Activated naive CD8-positive, alpha-beta T cell (primary cell): ENCODE measurements at regions not wholly inside any gene's neighbourhood (a gene's known extent, or its start where the extent isn't known, plus 50 kb on each side); places are given as distances from the start of the nearest gene placed in this dataset.

Experiments
- H3K27ac Mint-ChIP-seq: one replicate; pipeline ENCODE4 v1.8.0; 2021; ENCODE audit warnings: mixed read lengths
- H3K27me3 Mint-ChIP-seq: one replicate; pipeline ENCODE4 v1.8.0; 2021; ENCODE audit warnings: mixed read lengths
- H3K36me3 Mint-ChIP-seq: one replicate; pipeline ENCODE4 v1.8.0; 2021; ENCODE audit warnings: mixed read lengths
- H3K4me1 Mint-ChIP-seq: one replicate; pipeline ENCODE4 v1.8.0; 2021; ENCODE audit warnings: low read depth, mixed read lengths
- H3K4me3 Mint-ChIP-seq: one replicate; pipeline ENCODE4 v1.8.0; 2021; ENCODE audit warnings: mild to moderate bottlenecking, mixed read lengths
- H3K9me3 Mint-ChIP-seq: one replicate; pipeline ENCODE4 v1.8.0; 2021; ENCODE audit warnings: low read depth, mixed read lengths

DNA sequence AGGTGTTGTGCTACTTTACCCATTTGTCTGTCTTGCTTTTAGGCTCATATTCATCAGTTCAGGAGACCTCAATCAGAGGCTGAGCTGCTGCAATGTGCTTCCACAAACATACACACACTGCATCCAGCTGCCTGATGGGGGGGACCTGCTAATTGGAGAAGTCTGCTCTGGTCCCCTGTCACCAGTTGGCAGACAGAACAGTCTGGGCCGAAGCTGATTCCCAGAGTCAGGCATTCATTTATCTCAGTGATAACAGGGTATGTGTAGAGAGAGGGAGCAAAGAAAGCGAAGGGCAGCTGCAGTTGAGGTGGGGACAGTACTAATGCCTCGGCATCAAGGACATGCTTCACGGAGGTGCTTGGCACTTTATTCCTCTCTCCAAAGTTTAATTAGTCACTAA is 584.3 kb upstream of the PIK3C3 start:
- no peak overlapping the region for H3K27ac Mint-ChIP-seq
- peaks cover 6% of the 10 kb centered on the region for H3K9me3 Mint-ChIP-seq
- H3K4me3 Mint-ChIP-seq = no peak overlapping the region
- H3K4me1 Mint-ChIP-seq = no peaks in the 10 kb centered on the region
- H3K27me3 Mint-ChIP-seq = no peaks in the 10 kb centered on the region
- no peaks in the 10 kb centered on the region for H3K36me3 Mint-ChIP-seq

DNA sequence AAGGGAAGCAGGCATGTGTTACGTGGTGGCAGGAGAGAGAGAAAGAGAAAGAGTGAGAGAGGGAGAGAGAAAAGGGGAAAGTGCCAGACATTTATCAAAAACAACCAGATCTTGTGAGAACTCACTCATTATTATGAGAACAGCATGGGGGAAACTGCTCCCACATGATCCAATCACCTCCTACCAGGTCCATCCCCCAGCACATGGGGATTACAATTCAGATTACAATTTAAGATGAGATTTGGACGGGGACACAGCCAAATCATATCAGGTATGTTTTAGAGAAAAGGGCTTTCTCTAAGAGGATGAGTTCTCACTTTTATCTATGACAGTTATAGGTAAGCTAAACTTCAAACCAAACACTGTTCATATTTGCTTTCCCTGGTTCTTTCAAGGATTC is 597.3 kb upstream of the PIK3C3 start:
- no peaks in the 10 kb centered on the region for H3K36me3 Mint-ChIP-seq
- no peaks in the 10 kb centered on the region for H3K4me1 Mint-ChIP-seq
- no peak overlapping the region for H3K4me3 Mint-ChIP-seq
- H3K27me3 Mint-ChIP-seq = no peaks in the 10 kb centered on the region
- H3K27ac Mint-ChIP-seq = no peak overlapping the region
- H3K9me3 Mint-ChIP-seq = peaks cover 8% of the 10 kb centered on the region

DNA sequence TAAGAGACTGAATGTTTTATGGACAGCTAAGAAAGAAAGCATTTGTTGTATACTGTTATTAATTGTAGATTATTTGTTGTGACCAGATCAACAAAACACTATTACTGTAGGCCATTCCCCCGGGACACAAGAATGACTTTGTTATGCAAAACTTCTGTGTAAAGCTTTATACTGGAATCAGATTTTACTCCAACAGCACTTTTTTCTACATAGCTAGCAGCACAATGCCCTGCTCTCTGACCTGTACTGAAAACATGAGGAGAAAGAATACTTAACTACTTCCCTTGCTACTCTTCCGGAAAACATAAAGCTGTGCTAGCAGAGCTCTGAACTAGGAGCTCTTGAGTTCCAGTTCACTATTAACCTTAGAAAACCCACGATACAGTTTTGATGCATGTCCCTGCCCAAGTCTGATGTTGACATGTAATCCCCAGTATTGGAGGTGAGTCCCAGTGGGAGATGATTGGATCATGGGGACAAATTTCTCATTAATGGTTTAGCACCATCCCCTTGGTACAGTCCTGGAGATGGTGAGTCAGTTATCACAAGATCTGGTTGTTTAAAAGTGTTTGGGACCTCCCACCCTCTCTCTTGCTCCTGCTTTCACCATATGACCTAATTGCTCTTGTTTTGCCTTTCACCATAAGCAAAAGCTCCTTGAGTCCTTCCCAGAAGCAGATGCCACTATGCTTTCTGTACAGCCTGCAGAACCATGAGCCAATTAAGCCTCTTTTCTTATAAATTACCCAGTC is 601.1 kb upstream of the PIK3C3 start:
- Mint-ChIP-seq H3K27ac (no peak overlapping the region), H3K27me3 (no peaks in the 10 kb centered on the region), H3K36me3 (no peaks in the 10 kb centered on the region), H3K9me3 (peaks cover 8% of the 10 kb centered on the region), H3K4me3 (no peak overlapping the region), H3K4me1 (no peaks in the 10 kb centered on the region)

DNA sequence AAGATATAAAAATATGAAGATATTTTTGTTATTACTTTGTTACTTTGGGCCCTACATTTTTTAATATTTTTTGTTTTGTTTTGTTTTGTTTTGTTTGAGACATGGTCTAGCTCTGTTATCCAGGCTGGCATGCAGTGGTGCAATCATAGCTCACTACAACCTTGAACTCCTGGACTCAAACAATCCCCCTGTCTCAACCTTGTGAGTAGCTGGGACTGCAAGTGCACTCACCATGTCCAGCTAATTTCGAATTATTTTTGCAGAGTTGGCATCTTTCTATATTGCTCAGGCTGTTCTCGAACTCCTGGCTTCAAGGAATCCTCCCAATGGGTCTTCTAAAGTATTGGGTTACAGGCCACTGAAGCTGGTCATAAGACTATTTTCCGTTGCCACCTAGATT is 603.6 kb upstream of the PIK3C3 start:
- Mint-ChIP-seq H3K4me3 (no peak overlapping the region), H3K36me3 (no peaks in the 10 kb centered on the region), H3K27me3 (no peaks in the 10 kb centered on the region), H3K9me3 (peaks cover 5% of the 10 kb centered on the region), H3K27ac (no peak overlapping the region), H3K4me1 (no peaks in the 10 kb centered on the region)

DNA sequence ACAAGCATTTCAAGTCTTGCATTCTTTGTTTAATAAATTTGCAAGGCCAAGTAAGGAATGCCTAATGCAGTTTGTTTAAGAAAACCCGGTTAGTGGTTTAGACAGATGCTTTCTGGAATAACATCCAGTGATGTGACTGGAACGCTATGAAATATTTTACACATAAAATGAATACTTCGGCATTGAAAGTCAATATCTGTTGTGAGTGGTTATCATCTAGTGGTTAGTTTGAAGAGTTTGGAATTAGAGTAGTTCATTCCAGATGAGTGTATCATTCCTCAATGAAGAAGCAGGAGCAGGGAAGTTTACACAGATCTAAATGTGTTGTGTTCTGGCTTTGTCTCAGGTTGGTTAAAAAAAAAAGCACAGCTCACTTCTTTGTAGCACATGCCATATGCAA is 608.0 kb upstream of the PIK3C3 start:
- H3K9me3 Mint-ChIP-seq = peaks cover 5% of the 10 kb centered on the region
- H3K4me1 Mint-ChIP-seq = no peaks in the 10 kb centered on the region
- H3K4me3 Mint-ChIP-seq = no peak overlapping the region
- H3K36me3 Mint-ChIP-seq = no peaks in the 10 kb centered on the region
- H3K27ac Mint-ChIP-seq = no peak overlapping the region
- H3K27me3 Mint-ChIP-seq = no peaks in the 10 kb centered on the region

DNA sequence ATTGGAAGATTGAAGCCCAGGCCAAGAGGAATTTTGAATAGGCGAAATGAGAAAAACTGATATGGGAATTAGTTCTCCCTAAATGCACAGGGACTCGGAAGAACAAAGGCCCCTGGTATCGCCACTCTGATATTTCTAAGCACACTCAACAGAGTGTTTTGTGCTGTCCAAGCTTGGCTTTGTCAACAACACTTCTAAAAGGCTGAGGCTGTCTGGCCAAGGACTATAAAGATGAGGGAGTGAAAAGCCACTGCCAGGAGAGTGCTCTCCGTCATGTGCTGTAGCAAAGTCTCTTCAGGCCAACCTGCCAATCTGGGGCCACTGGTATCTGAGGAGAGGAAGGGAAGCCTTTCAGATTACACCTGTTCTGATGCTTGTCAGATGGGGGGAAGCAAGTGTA is 611.2 kb upstream of the PIK3C3 start:
- no peaks in the 10 kb centered on the region for H3K27me3 Mint-ChIP-seq
- H3K4me1 Mint-ChIP-seq = no peaks in the 10 kb centered on the region
- H3K36me3 Mint-ChIP-seq = no peaks in the 10 kb centered on the region
- H3K4me3 Mint-ChIP-seq = no peak overlapping the region
- no peak overlapping the region for H3K27ac Mint-ChIP-seq
- peaks cover 9% of the 10 kb centered on the region for H3K9me3 Mint-ChIP-seq

DNA sequence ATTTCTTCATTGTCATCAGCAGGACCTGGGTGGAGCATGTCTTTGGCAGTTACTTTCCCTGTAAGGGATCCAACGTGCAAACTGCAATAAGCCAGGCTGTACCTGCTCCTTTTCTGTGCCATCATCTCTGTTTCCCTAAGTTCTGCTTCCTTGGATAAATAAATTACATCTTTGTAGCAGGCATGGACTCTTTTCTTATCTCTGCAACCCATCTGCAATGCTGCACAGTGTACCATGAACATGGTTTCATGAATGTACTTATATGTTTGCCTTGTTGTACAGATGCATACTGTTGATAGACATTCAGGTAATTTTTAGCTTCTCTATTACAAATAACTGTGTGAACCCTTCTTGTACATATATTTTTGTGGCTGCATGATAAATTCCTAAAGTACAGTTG is 616.7 kb upstream of the PIK3C3 start:
- Mint-ChIP-seq H3K27ac (no peak overlapping the region), H3K4me1 (no peaks in the 10 kb centered on the region), H3K27me3 (no peaks in the 10 kb centered on the region), H3K9me3 (peaks cover 9% of the 10 kb centered on the region), H3K36me3 (no peaks in the 10 kb centered on the region), H3K4me3 (no peak overlapping the region)

DNA sequence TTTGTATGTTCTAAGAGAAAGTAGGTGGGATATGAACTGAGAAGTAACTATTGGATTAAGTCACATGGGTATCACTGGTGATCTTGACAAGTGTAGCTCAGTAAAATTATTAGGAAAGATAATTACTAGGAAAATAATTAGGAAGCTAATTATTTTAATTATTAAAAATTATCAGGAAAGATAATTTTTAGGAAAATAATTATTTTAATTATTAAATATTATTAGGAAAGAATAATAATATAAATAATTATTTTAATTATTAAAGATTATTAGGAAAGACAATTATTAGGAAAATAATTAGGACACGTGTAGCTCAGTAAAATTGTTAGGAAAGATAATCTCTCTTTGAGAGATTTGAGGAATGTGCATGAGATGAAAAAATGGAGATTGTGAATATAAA is 623.4 kb upstream of the PIK3C3 start:
- H3K4me3 Mint-ChIP-seq = no peak overlapping the region

DNA sequence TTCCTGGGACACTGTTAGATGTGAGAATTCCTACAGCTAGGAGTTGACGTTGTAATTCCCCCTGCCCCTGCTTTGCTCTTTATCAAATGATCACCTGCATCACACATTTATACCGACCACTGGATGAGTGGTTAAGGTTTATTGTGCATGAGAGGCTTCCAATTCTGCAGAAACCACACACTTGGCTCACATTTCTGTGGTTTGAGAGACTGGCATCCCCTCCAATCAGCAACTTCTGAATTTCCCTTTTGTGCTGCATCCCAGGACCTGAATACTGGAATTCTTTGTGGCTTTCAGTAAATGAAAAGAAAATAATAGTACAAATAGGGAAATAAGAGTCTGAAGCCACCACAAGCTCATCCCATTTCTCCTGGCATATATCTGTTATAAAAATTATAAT is 628.7 kb upstream of the PIK3C3 start:
- peaks cover 6% of the 10 kb centered on the region for H3K9me3 Mint-ChIP-seq
- H3K27me3 Mint-ChIP-seq = no peaks in the 10 kb centered on the region
- no peak overlapping the region for H3K4me3 Mint-ChIP-seq

More for the DNA sequence above, 623.4 kb upstream of the PIK3C3 start:
- no peaks in the 10 kb centered on the region for H3K9me3 Mint-ChIP-seq
- H3K27ac Mint-ChIP-seq = no peak overlapping the region
- no peaks in the 10 kb centered on the region for H3K4me1 Mint-ChIP-seq
- H3K27me3 Mint-ChIP-seq = no peaks in the 10 kb centered on the region
- H3K36me3 Mint-ChIP-seq = no peaks in the 10 kb centered on the region

DNA sequence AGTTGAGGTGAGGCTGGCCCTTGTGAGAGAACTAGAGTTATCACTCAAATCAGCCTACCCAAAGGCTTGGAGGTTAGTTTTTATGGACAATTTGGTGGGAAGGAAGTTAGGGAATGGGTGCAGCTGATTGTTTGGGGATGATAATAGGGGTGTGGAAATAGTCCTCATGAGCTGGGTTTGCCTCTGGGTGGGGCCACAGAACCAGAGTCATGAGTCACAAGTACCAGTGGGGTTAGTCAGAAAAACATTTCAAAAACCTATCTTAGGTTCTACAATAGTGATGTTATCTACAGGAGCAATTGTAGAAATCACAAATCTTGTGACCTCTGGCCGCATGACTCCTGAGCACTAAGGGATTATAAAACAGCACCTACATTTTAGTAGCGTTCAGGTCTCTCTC is 630.1 kb upstream of the PIK3C3 start:
- H3K4me3 Mint-ChIP-seq = no peak overlapping the region
- H3K27me3 Mint-ChIP-seq = no peaks in the 10 kb centered on the region
- no peak overlapping the region for H3K27ac Mint-ChIP-seq
- peaks cover 11% of the 10 kb centered on the region for H3K9me3 Mint-ChIP-seq
- no peaks in the 10 kb centered on the region for H3K36me3 Mint-ChIP-seq
- no peaks in the 10 kb centered on the region for H3K4me1 Mint-ChIP-seq

More for the DNA sequence above, 628.7 kb upstream of the PIK3C3 start:
- H3K36me3 Mint-ChIP-seq = no peaks in the 10 kb centered on the region
- no peak overlapping the region for H3K27ac Mint-ChIP-seq
- H3K4me1 Mint-ChIP-seq = no peaks in the 10 kb centered on the region

DNA sequence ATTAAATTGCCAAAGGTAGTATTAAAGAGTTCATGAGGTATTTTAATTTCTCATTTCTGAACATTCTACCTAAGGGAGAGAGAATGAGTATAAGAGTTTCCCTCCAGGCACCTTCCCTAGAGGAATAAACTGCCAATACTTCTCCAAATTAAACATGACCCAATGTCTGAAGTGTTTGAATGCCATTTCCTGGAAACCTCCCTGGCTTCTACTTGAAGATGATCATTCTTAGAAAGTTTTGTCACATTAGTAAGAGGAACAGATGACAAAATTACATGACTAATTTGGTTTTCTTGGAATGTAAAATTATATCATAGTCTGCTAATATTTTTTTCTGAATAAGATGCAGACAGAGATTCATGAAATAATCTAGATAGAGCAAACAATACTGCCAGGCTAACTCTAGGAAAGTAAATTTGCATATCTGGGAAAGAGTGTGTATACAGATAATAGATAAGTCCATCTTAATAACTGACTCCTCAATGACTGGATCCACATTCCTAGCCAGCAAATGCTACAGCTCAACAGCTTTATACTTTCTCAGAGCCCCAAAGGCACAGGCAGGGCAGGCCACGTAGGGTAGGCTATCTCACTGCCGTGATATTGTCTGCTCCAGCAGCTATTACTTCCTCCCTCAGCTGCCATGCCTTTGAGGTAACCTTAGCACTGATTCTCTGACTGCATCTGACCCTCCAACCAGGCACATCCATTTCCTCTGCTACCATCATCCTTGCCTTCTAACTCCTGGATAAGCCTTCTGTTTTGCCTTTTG is 630.8 kb upstream of the PIK3C3 start:
- H3K36me3 Mint-ChIP-seq = no peaks in the 10 kb centered on the region
- no peaks in the 10 kb centered on the region for H3K27me3 Mint-ChIP-seq
- no peak overlapping the region for H3K27ac Mint-ChIP-seq
- no peaks in the 10 kb centered on the region for H3K4me1 Mint-ChIP-seq
- H3K9me3 Mint-ChIP-seq = peaks cover 13% of the 10 kb centered on the region
- no peak overlapping the region for H3K4me3 Mint-ChIP-seq

DNA sequence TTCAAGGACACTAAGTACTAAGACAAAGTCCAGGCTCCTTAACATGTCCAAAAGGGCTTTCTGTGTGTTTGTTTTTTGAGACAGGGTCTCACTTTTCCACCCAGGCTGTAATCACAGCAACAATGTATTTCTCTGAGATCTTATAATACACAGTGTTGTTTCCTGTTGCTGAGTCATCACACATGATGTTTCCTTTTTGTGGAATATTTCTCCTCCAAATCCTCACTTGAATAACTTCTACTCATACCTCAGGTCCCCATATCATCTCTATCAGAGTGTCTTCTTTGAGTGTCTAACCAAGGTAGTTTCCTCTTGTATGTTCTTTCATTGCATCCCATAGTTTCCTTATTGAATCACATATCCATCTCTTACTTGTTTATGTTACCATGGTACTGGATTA is 632.0 kb upstream of the PIK3C3 start:
- Mint-ChIP-seq H3K4me1 (no peaks in the 10 kb centered on the region), H3K36me3 (no peaks in the 10 kb centered on the region), H3K27ac (no peak overlapping the region), H3K9me3 (peaks cover 18% of the 10 kb centered on the region), H3K27me3 (no peaks in the 10 kb centered on the region), H3K4me3 (no peak overlapping the region)

DNA sequence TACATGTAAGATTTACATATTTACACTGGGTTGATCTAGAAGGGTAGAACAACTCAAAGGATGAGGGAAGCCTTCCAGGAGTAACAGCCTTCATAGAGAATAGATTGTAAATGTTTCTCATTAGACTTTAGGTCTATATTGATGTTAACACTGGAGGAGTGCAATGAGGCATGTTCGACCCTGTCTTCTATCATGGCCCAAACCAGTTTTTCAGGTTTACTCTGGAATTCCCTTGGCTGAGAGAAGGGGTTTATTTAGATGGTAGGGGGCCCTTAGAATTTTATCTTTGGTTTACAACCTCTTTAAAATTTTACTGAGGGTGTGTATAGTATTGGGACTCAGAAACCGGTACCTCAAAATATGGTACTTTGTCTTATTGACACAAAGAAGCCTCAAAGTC is 634.9 kb upstream of the PIK3C3 start:
- Mint-ChIP-seq H3K27me3 (no peaks in the 10 kb centered on the region), H3K4me1 (no peaks in the 10 kb centered on the region), H3K4me3 (no peak overlapping the region), H3K9me3 (peaks cover 16% of the 10 kb centered on the region), H3K27ac (no peak overlapping the region), H3K36me3 (no peaks in the 10 kb centered on the region)

DNA sequence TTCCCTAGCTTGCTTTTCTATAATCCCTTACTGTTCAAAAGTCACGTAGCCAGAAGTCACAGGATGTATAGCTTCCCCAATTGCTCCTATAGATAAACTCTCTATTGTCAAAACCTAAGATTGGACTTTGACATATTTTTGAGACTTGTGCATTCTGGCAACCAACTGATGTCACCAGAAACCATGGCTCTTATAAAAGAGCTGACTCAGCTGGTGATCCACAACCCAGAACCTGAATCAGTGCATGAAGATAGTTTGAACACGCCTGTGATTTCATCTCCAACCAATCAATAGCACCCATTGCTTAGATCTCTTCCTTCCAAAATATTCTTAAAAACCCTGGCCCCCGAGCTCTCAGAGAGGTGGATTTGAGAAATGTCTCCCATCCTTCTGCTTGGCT is 639.9 kb upstream of the PIK3C3 start:
- Mint-ChIP-seq H3K4me3 (no peak overlapping the region), H3K27me3 (no peaks in the 10 kb centered on the region), H3K27ac (no peak overlapping the region), H3K4me1 (no peaks in the 10 kb centered on the region), H3K9me3 (peaks cover 16% of the 10 kb centered on the region), H3K36me3 (no peaks in the 10 kb centered on the region)

DNA sequence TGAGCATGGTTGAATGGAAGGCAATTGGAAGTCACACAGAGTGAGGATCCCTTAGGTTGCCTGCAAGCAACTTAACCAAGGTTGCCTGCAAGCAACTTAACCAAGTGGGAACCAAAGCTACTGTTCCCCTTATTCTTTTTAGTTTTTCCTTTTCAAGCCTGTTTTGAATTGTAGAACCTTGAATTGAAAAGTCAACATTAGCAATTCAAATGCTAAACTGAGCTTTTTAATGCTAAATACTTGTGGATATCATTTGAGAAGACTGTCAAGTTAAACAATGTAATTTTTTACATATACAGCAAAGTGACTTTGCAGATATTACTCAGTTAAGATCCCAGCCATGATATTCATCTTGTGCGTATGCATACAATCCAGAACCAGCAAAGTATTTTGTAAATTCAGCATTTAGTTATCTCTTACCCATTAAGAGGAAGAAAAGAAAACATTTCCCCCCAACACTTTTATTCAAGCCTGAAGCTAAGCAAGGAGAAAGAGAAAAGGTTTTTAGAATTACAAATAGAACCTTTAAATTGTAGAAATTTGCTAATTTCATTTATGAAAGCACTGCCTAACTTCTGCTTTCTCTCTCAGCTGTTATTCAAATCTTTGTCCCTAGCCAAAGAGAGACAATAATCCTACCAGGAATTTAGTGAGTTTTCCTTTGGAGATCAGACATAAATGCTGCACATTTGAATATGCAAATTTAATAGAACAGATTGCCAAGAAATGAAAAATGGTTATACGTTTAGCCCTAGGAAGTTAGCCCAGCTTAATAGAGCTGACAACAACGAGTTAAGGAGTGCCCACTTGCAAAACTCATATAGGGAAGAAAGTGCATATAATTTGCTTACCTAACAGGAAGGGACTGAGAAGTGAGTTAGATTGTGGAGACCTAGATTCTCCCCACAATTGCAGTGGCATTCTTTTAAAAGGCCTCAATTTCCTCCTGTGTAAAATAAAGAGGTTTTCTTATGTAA is 643.2 kb upstream of the PIK3C3 start:
- no peaks in the 10 kb centered on the region for H3K27me3 Mint-ChIP-seq
- peaks cover 14% of the 10 kb centered on the region for H3K9me3 Mint-ChIP-seq
- no peaks in the 10 kb centered on the region for H3K4me1 Mint-ChIP-seq
- H3K4me3 Mint-ChIP-seq = no peak overlapping the region
- H3K36me3 Mint-ChIP-seq = no peaks in the 10 kb centered on the region
- no peak overlapping the region for H3K27ac Mint-ChIP-seq
